SK-N-MC (cell line): ENCODE measurements at regions not wholly inside any gene's neighbourhood (a gene's known extent, or its start where the extent isn't known, plus 50 kb on each side); places are given as distances from the start of the nearest gene placed in this dataset.

Source experiments
- EZH2 ChIP-seq: fragments of 200-600 bp; sonication (generic); IDR thresholded peaks from one replicate; pipeline ENCODE4 v1.6.1; 2017; ENCODE audit warnings: antibody characterized with exemption
- FOXP2 ChIP-seq: optimal IDR thresholded peaks from 2 replicates; pipeline ENCODE3; 2011; ENCODE audit warnings: mild to moderate bottlenecking, moderate library complexity; ENCODE audit not compliant: insufficient read depth; ENCODE audit errors: extremely low read length, control extremely low read depth
- POLR2AphosphoS5 ChIP-seq: IDR thresholded peaks from 2 replicates; pipeline ENCODE4 v1.6.1; 2012; ENCODE audit warnings: mild to moderate bottlenecking, low read depth, low read length, borderline replicate concordance

DNA sequence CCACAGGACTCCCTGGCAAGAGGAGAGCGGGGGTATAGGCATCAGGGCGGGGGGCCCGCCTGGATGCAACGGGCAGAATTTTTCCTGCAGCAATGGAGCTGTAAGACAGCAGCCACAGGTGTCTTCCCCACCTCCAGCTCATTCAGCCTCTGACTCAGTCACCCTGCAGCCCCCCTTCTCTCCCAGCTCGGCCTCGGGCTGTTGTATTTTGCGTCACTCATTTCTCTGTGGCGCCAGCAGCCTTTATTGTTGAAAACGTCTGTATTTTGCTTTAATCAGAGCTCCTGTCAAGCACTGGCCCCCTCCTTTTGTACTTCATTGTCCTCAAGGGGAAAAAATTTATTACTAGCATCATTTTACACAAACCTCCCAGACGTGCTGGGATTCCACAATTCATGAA lies 117.7 kb downstream of the WSCD1 start:
- TF ChIP-seq EZH2 (no peak), POLR2AphosphoS5 (no peak), FOXP2 (no peak)
